ENCODE measurements at regions not wholly inside any gene's neighbourhood (a gene's known extent, or its start where the extent isn't known, plus 50 kb on each side); places are given as distances from the start of the nearest gene placed in this dataset.

DNA sequence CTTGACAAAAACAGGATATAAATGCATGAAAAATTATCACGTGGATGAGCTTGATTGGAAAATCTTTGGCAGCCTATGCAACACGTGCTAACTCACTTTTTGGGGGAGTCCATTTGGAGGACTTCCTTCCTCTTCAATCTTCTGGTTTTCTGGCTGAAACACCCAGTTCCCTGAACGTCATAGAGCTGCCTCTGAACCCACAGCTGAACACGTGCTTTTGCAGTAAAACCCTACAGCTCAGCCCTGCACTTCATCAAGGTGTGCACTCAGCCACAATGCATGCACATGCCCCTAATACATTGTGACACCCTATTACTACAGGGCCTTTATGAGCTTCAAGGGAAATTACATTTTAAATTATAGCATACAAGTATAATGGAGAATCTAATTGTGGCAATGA is 808.7 kb upstream of the AUTS2 start:
- TF ChIP-seq, protein P1, sequence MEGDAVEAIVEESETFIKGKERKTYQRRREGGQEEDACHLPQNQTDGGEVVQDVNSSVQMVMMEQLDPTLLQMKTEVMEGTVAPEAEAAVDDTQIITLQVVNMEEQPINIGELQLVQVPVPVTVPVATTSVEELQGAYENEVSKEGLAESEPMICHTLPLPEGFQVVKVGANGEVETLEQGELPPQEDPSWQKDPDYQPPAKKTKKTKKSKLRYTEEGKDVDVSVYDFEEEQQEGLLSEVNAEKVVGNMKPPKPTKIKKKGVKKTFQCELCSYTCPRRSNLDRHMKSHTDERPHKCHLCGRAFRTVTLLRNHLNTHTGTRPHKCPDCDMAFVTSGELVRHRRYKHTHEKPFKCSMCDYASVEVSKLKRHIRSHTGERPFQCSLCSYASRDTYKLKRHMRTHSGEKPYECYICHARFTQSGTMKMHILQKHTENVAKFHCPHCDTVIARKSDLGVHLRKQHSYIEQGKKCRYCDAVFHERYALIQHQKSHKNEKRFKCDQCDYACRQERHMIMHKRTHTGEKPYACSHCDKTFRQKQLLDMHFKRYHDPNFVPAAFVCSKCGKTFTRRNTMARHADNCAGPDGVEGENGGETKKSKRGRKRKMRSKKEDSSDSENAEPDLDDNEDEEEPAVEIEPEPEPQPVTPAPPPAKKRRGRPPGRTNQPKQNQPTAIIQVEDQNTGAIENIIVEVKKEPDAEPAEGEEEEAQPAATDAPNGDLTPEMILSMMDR (IDR thresholded peaks at IDR 0.05): no peak
- no peak for TF ChIP-seq POLR2A (IDR thresholded peaks at IDR 0.05)
